ENCODE measurements at regions not wholly inside any gene's neighbourhood (a gene's known extent, or its start where the extent isn't known, plus 50 kb on each side); places are given as distances from the start of the nearest gene placed in this dataset.
A peak's percentile ranks its signal among the peaks of the same experiment; 100 is the strongest.

- TF ChIP-seq CTCF (IDR thresholded peaks at IDR 0.05; ENCODE audit: low read depth, low read length): no peak
- Histone ChIP-seq H3K27me3 (peaks cover 12% of the 10 kb centered on the region), H3K4me1 (no peaks in the 10 kb centered on the region), H3K4me3 (ENCODE audit: low read depth, low read length) (no peak overlapping the region), H3K36me3 (no peaks in the 10 kb centered on the region), H3K9me3 (no peaks in the 10 kb centered on the region)
- no peak for DNase-seq
Measured at GRCh38 chr7:155874411-155874810, 62.1 kb upstream of the SHH start.

- no peak for TF ChIP-seq CTCF (IDR thresholded peaks at IDR 0.05; ENCODE audit: low read depth, low read length)
- Histone ChIP-seq H3K27me3 (peaks cover 12% of the 10 kb centered on the region), H3K9me3 (no peaks in the 10 kb centered on the region), H3K4me3 (ENCODE audit: low read depth, low read length) (no peak overlapping the region), H3K4me1 (no peaks in the 10 kb centered on the region), H3K36me3 (no peaks in the 10 kb centered on the region)
- no peak for DNase-seq
Measured at GRCh38 chr7:155874010-155874409, 61.7 kb upstream of the SHH start.

GRCh38 chr7:155872678-155873369 lies 60.6 kb upstream of the SHH start:
- no peaks in the 10 kb centered on the region for H3K9me3 ChIP-seq
- no peak for DNase-seq
- no peak for TF ChIP-seq CTCF (IDR thresholded peaks at IDR 0.05; ENCODE audit: low read depth, low read length)
- peaks cover 12% of the 10 kb centered on the region for H3K27me3 ChIP-seq
- no peaks in the 10 kb centered on the region for H3K4me1 ChIP-seq
- H3K4me3 ChIP-seq (ENCODE audit: low read depth, low read length): no peak overlapping the region
- no peaks in the 10 kb centered on the region for H3K36me3 ChIP-seq

GRCh38 chr7:155871211-155871610 lies 58.9 kb upstream of the SHH start:
- no peak for TF ChIP-seq CTCF (IDR thresholded peaks at IDR 0.05; ENCODE audit: low read depth, low read length)
- peaks cover 12% of the 10 kb centered on the region for H3K27me3 ChIP-seq
- H3K36me3 ChIP-seq: no peaks in the 10 kb centered on the region
- DNase-seq: no peak
- H3K4me1 ChIP-seq: no peaks in the 10 kb centered on the region
- H3K4me3 ChIP-seq (ENCODE audit: low read depth, low read length): no peak overlapping the region
- no peaks in the 10 kb centered on the region for H3K9me3 ChIP-seq

- no peaks in the 10 kb centered on the region for H3K9me3 ChIP-seq
- H3K4me1 ChIP-seq: no peaks in the 10 kb centered on the region
- H3K36me3 ChIP-seq: no peaks in the 10 kb centered on the region
- no peak for TF ChIP-seq CTCF (IDR thresholded peaks at IDR 0.05; ENCODE audit: low read depth, low read length)
- no peak overlapping the region for H3K4me3 ChIP-seq (ENCODE audit: low read depth, low read length)
- DNase-seq: no peak
- peaks cover 12% of the 10 kb centered on the region for H3K27me3 ChIP-seq
Measured at GRCh38 chr7:155870334-155871180, 58.3 kb upstream of the SHH start.

GRCh38 chr7:155869784-155870076 lies 57.5 kb upstream of the SHH start:
- no peak for TF ChIP-seq CTCF (IDR thresholded peaks at IDR 0.05; ENCODE audit: low read depth, low read length)
- H3K9me3 ChIP-seq: no peaks in the 10 kb centered on the region

More at GRCh38 chr7:155869784-155870076, 57.5 kb upstream of the SHH start:
- no peak overlapping the region for H3K4me3 ChIP-seq (ENCODE audit: low read depth, low read length)
- no peaks in the 10 kb centered on the region for H3K4me1 ChIP-seq
- peak; percentile 24 for DNase-seq
- no peaks in the 10 kb centered on the region for H3K36me3 ChIP-seq
- peaks cover 17% of the 10 kb centered on the region for H3K27me3 ChIP-seq
